Neural cell (in vitro differentiated cells): ENCODE measurements at regions not wholly inside any gene's neighbourhood (a gene's known extent, or its start where the extent isn't known, plus 50 kb on each side); places are given as distances from the start of the nearest gene placed in this dataset.

Experiments used
- CTCF ChIP-seq: fragments of 450-650 bp; IDR thresholded peaks from 2 replicates; pipeline ENCODE4 v1.5.1; 2014; ENCODE audit warnings: antibody characterized with exemption, mild to moderate bottlenecking, moderate library complexity; ENCODE audit not compliant: poor library complexity, severe bottlenecking
- EP300 ChIP-seq: fragments of 450-650 bp; conservative IDR thresholded peaks from 2 replicates; pipeline ENCODE4 v1.6.1; 2014; ENCODE audit warnings: antibody characterized with exemption, mild to moderate bottlenecking, moderate library complexity; ENCODE audit not compliant: poor library complexity, severe bottlenecking
- REST ChIP-seq: IDR thresholded peaks from 2 replicates; pipeline ENCODE4 v1.6.1; 2012; ENCODE audit warnings: borderline replicate concordance

GRCh38 chr14:65281991-65282895, 130.3 kb upstream of the FUT8 start:
- TF ChIP-seq CTCF (no peak), EP300 (no peak), REST (no peak)
